ENCODE measurements at regions not wholly inside any gene's neighbourhood (a gene's known extent, or its start where the extent isn't known, plus 50 kb on each side); places are given as distances from the start of the nearest gene placed in this dataset.

- 94% methylated on average over 5 of the region's 12 CpGs for WGBS (ENCODE audit: insufficient coverage)
- Histone ChIP-seq H3K27ac (ENCODE audit: insufficient read depth in 1 of 2, low read depth in 1 of 2, low read length in 2 of 2, poor library complexity in 1 of 2, severe bottlenecking in 2 of 2) (no peak overlapping the region), H3K4me3 (ENCODE audit: control insufficient read depth in 1 of 7, extremely low read depth in 1 of 7, insufficient read depth in 4 of 7, low read depth in 2 of 7, low read length in 6 of 7) (no peak overlapping the region), H3K9me3 (ENCODE audit: control extremely low read depth in 1 of 5, control insufficient read depth in 4 of 5, insufficient read depth in 2 of 5, low read depth in 1 of 5, low read length in 4 of 5) (peaks cover 0 to 7% (median 3%) of the 10 kb centered on the region in 5 experiments), H3K27me3 (replicated peaks in 2 of 5; ENCODE audit: control insufficient read depth in 4 of 5, insufficient read depth in 5 of 5, low read length in 4 of 5) (no peaks in the 10 kb centered on the region), H3K4me1 (ENCODE audit: control extremely low read depth in 1 of 4, control insufficient read depth in 4 of 4, insufficient read depth in 4 of 4, low read length in 3 of 4) (no peaks in the 10 kb centered on the region), H3K36me3 (ENCODE audit: control insufficient read depth in 4 of 4, insufficient read depth in 4 of 4, low read length in 3 of 4) (peaks cover 0 to 6% (median 0%) of the 10 kb centered on the region in 4 experiments)
- DNase-seq = no peak
- ChIA-PET POLR2A (no interaction called here), CTCF (interaction anchor here (0.7 kb wide), 1 partner anchor 1480 kb away, joined by 3 read pairs; no protein-coding TSS in a partner anchor)
These were observed 64.1 kb upstream of the FOXC1 start for GRCh38 chr6:1545654-1546053.

GRCh38 chr6:1547785-1548184 lies 61.9 kb upstream of the FOXC1 start:
- POLR2A ChIA-PET = no interaction called here
- H3K27me3 ChIP-seq (replicated peaks in 2 of 5; ENCODE audit: control insufficient read depth in 4 of 5, insufficient read depth in 5 of 5, low read length in 4 of 5) = no peaks in the 10 kb centered on the region
- CTCF ChIA-PET = no interaction called here
- no peaks in the 10 kb centered on the region for H3K4me1 ChIP-seq (ENCODE audit: control extremely low read depth in 1 of 4, control insufficient read depth in 4 of 4, insufficient read depth in 4 of 4, low read length in 3 of 4)
- H3K9me3 ChIP-seq (ENCODE audit: control extremely low read depth in 1 of 5, control insufficient read depth in 4 of 5, insufficient read depth in 2 of 5, low read depth in 1 of 5, low read length in 4 of 5) = peaks cover 0 to 7% (median 3%) of the 10 kb centered on the region in 5 experiments
- H3K36me3 ChIP-seq (ENCODE audit: control insufficient read depth in 4 of 4, insufficient read depth in 4 of 4, low read length in 3 of 4) = peaks cover 0 to 6% (median 0%) of the 10 kb centered on the region in 4 experiments
- no peak overlapping the region for H3K4me3 ChIP-seq (ENCODE audit: control insufficient read depth in 1 of 7, extremely low read depth in 1 of 7, insufficient read depth in 4 of 7, low read depth in 2 of 7, low read length in 6 of 7)
- DNase-seq = no peak
- H3K27ac ChIP-seq (ENCODE audit: insufficient read depth in 1 of 2, low read depth in 1 of 2, low read length in 2 of 2, poor library complexity in 1 of 2, severe bottlenecking in 2 of 2) = no peak overlapping the region
- 98% methylated on average over 6 of the region's 8 CpGs for WGBS (ENCODE audit: insufficient coverage)

GRCh38 chr6:1551249-1551648 lies 58.5 kb upstream of the FOXC1 start:
- H3K4me3 ChIP-seq (ENCODE audit: control insufficient read depth in 1 of 7, extremely low read depth in 1 of 7, insufficient read depth in 4 of 7, low read depth in 2 of 7, low read length in 6 of 7) = no peak overlapping the region
- 100% methylated on average over 2 of the region's 2 CpGs for WGBS (ENCODE audit: insufficient coverage)
- H3K27me3 ChIP-seq (replicated peaks in 2 of 5; ENCODE audit: control insufficient read depth in 4 of 5, insufficient read depth in 5 of 5, low read length in 4 of 5) = no peaks in the 10 kb centered on the region
- no peak overlapping the region for H3K27ac ChIP-seq (ENCODE audit: insufficient read depth in 1 of 2, low read depth in 1 of 2, low read length in 2 of 2, poor library complexity in 1 of 2, severe bottlenecking in 2 of 2)
- peaks cover 0 to 3% (median 0%) of the 10 kb centered on the region in 4 experiments for H3K36me3 ChIP-seq (ENCODE audit: control insufficient read depth in 4 of 4, insufficient read depth in 4 of 4, low read length in 3 of 4)
- no peak for DNase-seq
- ChIA-PET CTCF (interaction anchor here (1.7 to 2.1 kb wide), 2 partner anchors 11 to 28 kb away, joined by 3 to 6 read pairs; no protein-coding TSS in a partner anchor), POLR2A (no interaction called here)
- H3K4me1 ChIP-seq (ENCODE audit: control extremely low read depth in 1 of 4, control insufficient read depth in 4 of 4, insufficient read depth in 4 of 4, low read length in 3 of 4) = peaks cover 0 to 14% (median 6%) of the 10 kb centered on the region in 4 experiments
- H3K9me3 ChIP-seq (ENCODE audit: control extremely low read depth in 1 of 5, control insufficient read depth in 4 of 5, insufficient read depth in 2 of 5, low read depth in 1 of 5, low read length in 4 of 5) = peaks cover 0 to 6% (median 3%) of the 10 kb centered on the region in 5 experiments

GRCh38 chr6:1552296-1552761 lies 57.4 kb upstream of the FOXC1 start:
- DNase-seq = peak; percentile 23 to 56 (median 29)
- Histone ChIP-seq H3K4me1 (ENCODE audit: control extremely low read depth in 1 of 4, control insufficient read depth in 4 of 4, insufficient read depth in 4 of 4, low read length in 3 of 4) (peaks cover 0 to 14% (median 6%) of the 10 kb centered on the region in 4 experiments), H3K9me3 (ENCODE audit: control extremely low read depth in 1 of 5, control insufficient read depth in 4 of 5, insufficient read depth in 2 of 5, low read depth in 1 of 5, low read length in 4 of 5) (peaks cover 0 to 6% (median 3%) of the 10 kb centered on the region in 5 experiments), H3K27ac (ENCODE audit: insufficient read depth in 1 of 2, low read depth in 1 of 2, low read length in 2 of 2, poor library complexity in 1 of 2, severe bottlenecking in 2 of 2) (no peak overlapping the region), H3K27me3 (replicated peaks in 2 of 5; ENCODE audit: control insufficient read depth in 4 of 5, insufficient read depth in 5 of 5, low read length in 4 of 5) (peaks cover 0 to 1% (median 0%) of the 10 kb centered on the region in 5 experiments), H3K36me3 (ENCODE audit: control insufficient read depth in 4 of 4, insufficient read depth in 4 of 4, low read length in 3 of 4) (peaks cover 0 to 3% (median 0%) of the 10 kb centered on the region in 4 experiments), H3K4me3 (ENCODE audit: control insufficient read depth in 1 of 7, extremely low read depth in 1 of 7, insufficient read depth in 4 of 7, low read depth in 2 of 7, low read length in 6 of 7) (no peak overlapping the region)
- WGBS (ENCODE audit: insufficient coverage) = 89% methylated on average over 2 of the region's 4 CpGs
- CTCF ChIA-PET = interaction anchor here (2.1 kb wide), 1 partner anchor 10 kb away, joined by 6 read pairs; no protein-coding TSS in a partner anchor
- POLR2A ChIA-PET = no interaction called here

- peaks cover 0 to 1% (median 0%) of the 10 kb centered on the region in 5 experiments for H3K27me3 ChIP-seq (replicated peaks in 2 of 5; ENCODE audit: control insufficient read depth in 4 of 5, insufficient read depth in 5 of 5, low read length in 4 of 5)
- no peak overlapping the region for H3K4me3 ChIP-seq (ENCODE audit: control insufficient read depth in 1 of 7, extremely low read depth in 1 of 7, insufficient read depth in 4 of 7, low read depth in 2 of 7, low read length in 6 of 7)
- ChIA-PET CTCF (no interaction called here), POLR2A (no interaction called here)
- peaks cover 0 to 6% (median 3%) of the 10 kb centered on the region in 5 experiments for H3K9me3 ChIP-seq (ENCODE audit: control extremely low read depth in 1 of 5, control insufficient read depth in 4 of 5, insufficient read depth in 2 of 5, low read depth in 1 of 5, low read length in 4 of 5)
- H3K36me3 ChIP-seq (ENCODE audit: control insufficient read depth in 4 of 4, insufficient read depth in 4 of 4, low read length in 3 of 4) = no peaks in the 10 kb centered on the region
- 93% methylated on average over 7 of the region's 9 CpGs for WGBS (ENCODE audit: insufficient coverage)
- H3K27ac ChIP-seq (ENCODE audit: insufficient read depth in 1 of 2, low read depth in 1 of 2, low read length in 2 of 2, poor library complexity in 1 of 2, severe bottlenecking in 2 of 2) = no peak overlapping the region
- peak in 2 of 3 donors; percentile 14 to 15 for DNase-seq
- H3K4me1 ChIP-seq (ENCODE audit: control extremely low read depth in 1 of 4, control insufficient read depth in 4 of 4, insufficient read depth in 4 of 4, low read length in 3 of 4) = peaks cover 0 to 14% (median 6%) of the 10 kb centered on the region in 4 experiments
These were observed 56.1 kb upstream of the FOXC1 start for GRCh38 chr6:1553562-1554083.

GRCh38 chr6:1554141-1554475 lies 55.6 kb upstream of the FOXC1 start:
- peak; percentile 14 to 74 (median 62) for DNase-seq
- ChIA-PET CTCF (no interaction called here), POLR2A (no interaction called here)
- no peaks in the 10 kb centered on the region for H3K36me3 ChIP-seq (ENCODE audit: control insufficient read depth in 4 of 4, insufficient read depth in 4 of 4, low read length in 3 of 4)
- 85% methylated on average over 8 of the region's 8 CpGs for WGBS (ENCODE audit: insufficient coverage)
- no peak overlapping the region for H3K27ac ChIP-seq (ENCODE audit: insufficient read depth in 1 of 2, low read depth in 1 of 2, low read length in 2 of 2, poor library complexity in 1 of 2, severe bottlenecking in 2 of 2)
- H3K4me1 ChIP-seq (ENCODE audit: control extremely low read depth in 1 of 4, control insufficient read depth in 4 of 4, insufficient read depth in 4 of 4, low read length in 3 of 4) = peaks cover 0 to 14% (median 6%) of the 10 kb centered on the region in 4 experiments
- H3K4me3 ChIP-seq (ENCODE audit: control insufficient read depth in 1 of 7, extremely low read depth in 1 of 7, insufficient read depth in 4 of 7, low read depth in 2 of 7, low read length in 6 of 7) = peak overlapping the region in 3 of 7 experiments; percentile 63 to 71 (median 70)
- H3K9me3 ChIP-seq (ENCODE audit: control extremely low read depth in 1 of 5, control insufficient read depth in 4 of 5, insufficient read depth in 2 of 5, low read depth in 1 of 5, low read length in 4 of 5) = peaks cover 0 to 6% (median 3%) of the 10 kb centered on the region in 5 experiments
- H3K27me3 ChIP-seq (replicated peaks in 2 of 5; ENCODE audit: control insufficient read depth in 4 of 5, insufficient read depth in 5 of 5, low read length in 4 of 5) = peaks cover 0 to 1% (median 0%) of the 10 kb centered on the region in 5 experiments
